ENCODE measurements at regions not wholly inside any gene's neighbourhood (a gene's known extent, or its start where the extent isn't known, plus 50 kb on each side); places are given as distances from the start of the nearest gene placed in this dataset.

- Histone ChIP-seq H3K27ac (ENCODE audit: low read length in 2 of 2) (no peak overlapping the region), H3K79me2 (ENCODE audit: control insufficient read depth, insufficient read depth, low read length) (no peaks in the 10 kb centered on the region), H3K9me3 (ENCODE audit: control extremely low read depth in 1 of 3, control insufficient read depth in 2 of 3, insufficient read depth in 1 of 3, low read length in 2 of 3) (peaks cover 4 to 23% (median 11%) of the 10 kb centered on the region in 3 donors), H3K9ac (ENCODE audit: low read length) (no peak overlapping the region), H3K4me1 (ENCODE audit: control insufficient read depth in 2 of 2, insufficient read depth in 2 of 2, low read length in 2 of 2) (peaks cover 0 to under 1% of the 10 kb centered on the region in 2 donors), H3K4me3 (ENCODE audit: control extremely low read depth in 1 of 5, extremely low read depth in 1 of 5, insufficient read depth in 1 of 5, low read depth in 2 of 5, low read length in 4 of 5) (no peak overlapping the region), H3K27me3 (replicated peaks in 1 of 4; ENCODE audit: control extremely low read depth in 1 of 4, control insufficient read depth in 3 of 4, insufficient read depth in 4 of 4, low read length in 3 of 4) (no peaks in the 10 kb centered on the region), H3K4me2 (replicated peaks; ENCODE audit: low read depth, low read length, poor library complexity, severe bottlenecking) (no peak overlapping the region), H2AFZ (ENCODE audit: insufficient read depth, low read depth, low read length, poor library complexity, severe bottlenecking) (no peak overlapping the region), H4K20me1 (ENCODE audit: control insufficient read depth, insufficient read depth, low read length, poor library complexity, severe bottlenecking) (no peaks in the 10 kb centered on the region), H3K36me3 (replicated peaks in 1 of 2; ENCODE audit: control extremely low read depth in 1 of 2, control insufficient read depth in 1 of 2, extremely low read depth in 1 of 2, insufficient read depth in 2 of 2, low read length in 1 of 2) (no peaks in the 10 kb centered on the region)
- ChIA-PET CTCF (interaction anchor here (1.0 to 4.7 kb wide), 2 partner anchors 12 to 24 kb away, joined by 3 to 35 read pairs; no protein-coding TSS in a partner anchor), POLR2A (no interaction called here)
- no peak overlapping the region for H3K4me3 Mint-ChIP-seq
- ATAC-seq (ENCODE audit: low read depth): no peak
- intact Hi-C loops (cut with micrococcal nuclease): no loop called here
- TF ChIP-seq CTCF (IDR thresholded peaks at IDR 0.05) (no peak), EZH2 (IDR thresholded peaks at IDR 0.05; ENCODE audit: borderline replicate concordance, insufficient read depth, low read depth, low read length, poor library complexity, severe bottlenecking) (no peak)
- 100% methylated on average over 1 of the region's 2 CpGs for WGBS (ENCODE audit: insufficient coverage)
- no peak overlapping the region for H3K27ac Mint-ChIP-seq
- no peaks in the 10 kb centered on the region for H3K27me3 Mint-ChIP-seq
- H3K4me1 Mint-ChIP-seq: no peaks in the 10 kb centered on the region
- DNase-seq: no peak
- peaks cover 22% of the 10 kb centered on the region for H3K9me3 Mint-ChIP-seq (ENCODE audit: insufficient read depth)
Measured at GRCh38 chr4:26094076-26094475, 180.1 kb downstream of the SMIM20 start.

GRCh38 chr4:26094911-26095310, 180.9 kb downstream of the SMIM20 start:
- intact Hi-C loops (cut with micrococcal nuclease): no loop called here
- no peak overlapping the region for H3K27ac Mint-ChIP-seq
- POLR2A ChIA-PET: no interaction called here
- no peaks in the 10 kb centered on the region for H3K36me3 ChIP-seq (replicated peaks in 1 of 2; ENCODE audit: control extremely low read depth in 1 of 2, control insufficient read depth in 1 of 2, extremely low read depth in 1 of 2, insufficient read depth in 2 of 2, low read length in 1 of 2)
- no CpG with 5 or more reads among the region's 1 CpG for WGBS (ENCODE audit: insufficient coverage)
- peaks cover 2 to 26% (median 8%) of the 10 kb centered on the region in 3 donors for H3K9me3 ChIP-seq (ENCODE audit: control extremely low read depth in 1 of 3, control insufficient read depth in 2 of 3, insufficient read depth in 1 of 3, low read length in 2 of 3)
- TF ChIP-seq CTCF (IDR thresholded peaks at IDR 0.05) (no peak), EZH2 (IDR thresholded peaks at IDR 0.05; ENCODE audit: borderline replicate concordance, insufficient read depth, low read depth, low read length, poor library complexity, severe bottlenecking) (no peak)
- peaks cover 21% of the 10 kb centered on the region for H3K9me3 Mint-ChIP-seq (ENCODE audit: insufficient read depth)
- no peak overlapping the region for H2AFZ ChIP-seq (ENCODE audit: insufficient read depth, low read depth, low read length, poor library complexity, severe bottlenecking)
- no peak overlapping the region for H3K4me2 ChIP-seq (replicated peaks; ENCODE audit: low read depth, low read length, poor library complexity, severe bottlenecking)
- no peak overlapping the region for H3K4me3 ChIP-seq (ENCODE audit: control extremely low read depth in 1 of 5, extremely low read depth in 1 of 5, insufficient read depth in 1 of 5, low read depth in 2 of 5, low read length in 4 of 5)
- H3K79me2 ChIP-seq (ENCODE audit: control insufficient read depth, insufficient read depth, low read length): no peaks in the 10 kb centered on the region
- no peak overlapping the region for H3K9ac ChIP-seq (ENCODE audit: low read length)
- H3K27me3 Mint-ChIP-seq: no peaks in the 10 kb centered on the region
- H4K20me1 ChIP-seq (ENCODE audit: control insufficient read depth, insufficient read depth, low read length, poor library complexity, severe bottlenecking): no peaks in the 10 kb centered on the region
- H3K27ac ChIP-seq (ENCODE audit: low read length in 2 of 2): no peak overlapping the region
- H3K27me3 ChIP-seq (replicated peaks in 1 of 4; ENCODE audit: control extremely low read depth in 1 of 4, control insufficient read depth in 3 of 4, insufficient read depth in 4 of 4, low read length in 3 of 4): no peaks in the 10 kb centered on the region
- CTCF ChIA-PET: interaction anchor here (1.8 kb wide), 1 partner anchor 12 kb away, joined by 6 read pairs; no protein-coding TSS in a partner anchor
- DNase-seq (no peak), ATAC-seq (ENCODE audit: low read depth) (no peak)
- no peak overlapping the region for H3K4me3 Mint-ChIP-seq
- no peaks in the 10 kb centered on the region for H3K4me1 ChIP-seq (ENCODE audit: control insufficient read depth in 2 of 2, insufficient read depth in 2 of 2, low read length in 2 of 2)
- no peaks in the 10 kb centered on the region for H3K4me1 Mint-ChIP-seq
